H9 (cell line): ENCODE measurements at regions not wholly inside any gene's neighbourhood (a gene's known extent, or its start where the extent isn't known, plus 50 kb on each side); places are given as distances from the start of the nearest gene placed in this dataset.
"Not testable (repeated sequence)": the region's sequence is repeated elsewhere in the genome, so short reads cannot be mapped to it uniquely, and the experiment has no call there.

Experiments used
- DNase-seq: peaks from one replicate; pipeline ENCODE4 v3.0.0-alpha.2; 2017
- H2AFZ ChIP-seq: one replicate; pipeline ENCODE4 v1.6.1; 2013; ENCODE audit warnings: mild to moderate bottlenecking, low read length, control low read depth, moderate library complexity
- H2AK5ac ChIP-seq: 2 replicates; pipeline ENCODE4 v1.6.1; 2013; ENCODE audit warnings: low read length, control low read depth, mixed read lengths; ENCODE audit not compliant: insufficient read length
- H2BK120ac ChIP-seq: one replicate; pipeline ENCODE4 v1.6.1; 2013; ENCODE audit warnings: low read depth, mild to moderate bottlenecking, low read length, control low read depth, inconsistent platforms; ENCODE audit not compliant: poor library complexity, severe bottlenecking
- H2BK12ac ChIP-seq: 2 replicates; pipeline ENCODE4 v1.6.1; 2013; ENCODE audit warnings: low read length, control low read depth, mixed read lengths, low read depth; ENCODE audit not compliant: insufficient read length
- H2BK15ac ChIP-seq: 2 replicates; pipeline ENCODE4 v1.6.1; 2013; ENCODE audit warnings: low read depth, low read length, control low read depth
- H2BK20ac ChIP-seq: one replicate; pipeline ENCODE4 v1.6.1; 2013; ENCODE audit warnings: low read depth, mild to moderate bottlenecking, low read length, control low read depth, inconsistent platforms; ENCODE audit not compliant: poor library complexity, severe bottlenecking
- H2BK5ac ChIP-seq: 2 replicates; pipeline ENCODE4 v1.6.1; 2013; ENCODE audit warnings: low read length, control low read depth, mixed read lengths; ENCODE audit not compliant: insufficient read length
- H3K14ac ChIP-seq: 2 replicates; pipeline ENCODE4 v1.6.1; 2013; ENCODE audit warnings: low read length, control low read depth; ENCODE audit not compliant: insufficient read depth
- H3K18ac ChIP-seq: 2 replicates; pipeline ENCODE4 v1.6.1; 2013; ENCODE audit warnings: low read depth, mild to moderate bottlenecking, mixed read lengths, low read length, control low read depth; ENCODE audit not compliant: insufficient read length
- H3K23ac ChIP-seq: 2 replicates; pipeline ENCODE4 v1.6.1; 2013; ENCODE audit warnings: low read length, control low read depth, mixed read lengths, low read depth; ENCODE audit not compliant: insufficient read length
- H3K23me2 ChIP-seq: 2 replicates; pipeline ENCODE4 v1.6.1; 2013; ENCODE audit warnings: low read depth, mild to moderate bottlenecking, mixed read lengths, low read length, control low read depth; ENCODE audit not compliant: insufficient read length, poor library complexity, severe bottlenecking
- H3K27ac ChIP-seq: 2 replicates; pipeline ENCODE4 v1.5.1; 2013; ENCODE audit warnings: low read length, control low read depth, mixed read lengths, low read depth; ENCODE audit not compliant: insufficient read length
- H3K27me3 ChIP-seq: 2 replicates; pipeline ENCODE4 v1.6.1; 2013; ENCODE audit warnings: low read length, control low read depth, inconsistent platforms; ENCODE audit not compliant: insufficient read depth
- H3K4ac ChIP-seq: 2 replicates; pipeline ENCODE4 v1.6.1; 2013; ENCODE audit warnings: low read depth, mild to moderate bottlenecking, control low read depth, inconsistent platforms, low read length, moderate library complexity
- H3K4me1 ChIP-seq: 2 replicates; pipeline ENCODE4 v1.6.1; 2013; ENCODE audit warnings: low read length, control low read depth, inconsistent platforms; ENCODE audit not compliant: insufficient read depth
- H3K4me2 ChIP-seq: 2 replicates; pipeline ENCODE4 v1.6.1; 2013; ENCODE audit warnings: low read length, control low read depth, mixed read lengths; ENCODE audit not compliant: insufficient read length, insufficient read depth
- H3K56ac ChIP-seq: 2 replicates; pipeline ENCODE4 v1.6.1; 2013; ENCODE audit warnings: low read depth, mild to moderate bottlenecking, mixed read lengths, low read length, control low read depth; ENCODE audit not compliant: insufficient read length
- H3K79me1 ChIP-seq: 2 replicates; pipeline ENCODE4 v1.6.1; 2013; ENCODE audit warnings: low read depth, mild to moderate bottlenecking, moderate library complexity, low read length, control low read depth, inconsistent platforms; ENCODE audit not compliant: insufficient read depth, poor library complexity, severe bottlenecking
- H3K79me2 ChIP-seq: 2 replicates; pipeline ENCODE4 v1.6.1; 2013; ENCODE audit warnings: low read length, control low read depth, inconsistent platforms; ENCODE audit not compliant: insufficient read depth
- H3K9ac ChIP-seq: 2 replicates; pipeline ENCODE4 v1.6.1; 2013; ENCODE audit warnings: low read length, control low read depth, mixed read lengths; ENCODE audit not compliant: insufficient read length; ENCODE audit errors: extremely low read depth
- H3K9me3 ChIP-seq: one replicate; pipeline ENCODE4 v1.6.1; 2013; ENCODE audit warnings: low read depth, low read length, inconsistent platforms; ENCODE audit not compliant: control insufficient read depth
- H3T11ph ChIP-seq: one replicate; pipeline ENCODE4 v1.6.1; 2013; ENCODE audit warnings: mild to moderate bottlenecking, low read length, control low read depth, inconsistent platforms
- H4K20me1 ChIP-seq: one replicate; pipeline ENCODE4 v1.6.1; 2013; ENCODE audit not compliant: control insufficient read depth, insufficient read length, insufficient read depth
- H4K5ac ChIP-seq: 2 replicates; pipeline ENCODE4 v1.6.1; 2013; ENCODE audit warnings: low read depth, mild to moderate bottlenecking, mixed read lengths, low read length, control low read depth; ENCODE audit not compliant: insufficient read length
- H4K8ac ChIP-seq: replicated peaks from 2 replicates; pipeline ENCODE4 v1.6.1; 2013; ENCODE audit warnings: low read length, control low read depth, mixed read lengths, low read depth; ENCODE audit not compliant: insufficient read length
- H4K91ac ChIP-seq: 2 replicates; pipeline ENCODE4 v1.6.1; 2013; ENCODE audit warnings: low read depth, mild to moderate bottlenecking, moderate library complexity, mixed read lengths, low read length, control low read depth; ENCODE audit not compliant: insufficient read length
- H3K27ac Mint-ChIP-seq, 3 experiments: 2 replicates in 2 of 3; 3 replicates in 1 of 3; pipeline ENCODE4 v1.8.0; 2020 to 2021; ENCODE audit warnings: mixed read lengths in 3 of 3, mild to moderate bottlenecking in 1 of 3, moderate library complexity in 1 of 3
- H3K27me3 Mint-ChIP-seq: 2 replicates; pipeline ENCODE4 v1.8.0; 2021; ENCODE audit warnings: low read depth, mild to moderate bottlenecking, moderate library complexity, mixed read lengths
- H3K36me3 Mint-ChIP-seq, 3 experiments: 2 replicates in 2 of 3; 3 replicates in 1 of 3; pipeline ENCODE4 v1.8.0; 2020 to 2021; ENCODE audit warnings: low read depth in 3 of 3, mixed read lengths in 3 of 3; ENCODE audit not compliant: insufficient read depth in 1 of 3
- H3K4me1 Mint-ChIP-seq, 2 experiments: 2 replicates each; pipeline ENCODE4 v1.8.0; 2020; ENCODE audit warnings: mixed read lengths in 2 of 2
- H3K4me3 Mint-ChIP-seq, 2 experiments: 2 replicates in 1 of 2; 3 replicates in 1 of 2; pipeline ENCODE4 v1.8.0; 2020 to 2021; ENCODE audit warnings: mild to moderate bottlenecking in 2 of 2, mixed read lengths in 2 of 2, moderate library complexity in 1 of 2
- H3K9me3 Mint-ChIP-seq, 2 experiments: 2 replicates in 1 of 2; 3 replicates in 1 of 2; pipeline ENCODE4 v1.8.0; 2020; ENCODE audit warnings: mild to moderate bottlenecking in 2 of 2, mixed read lengths in 2 of 2, moderate library complexity in 1 of 2
- WGBS: extraction: QIAGEN DNeasy Blood & Tissue Kit; methylation state at CpG from one replicate; pipeline ENCODE4 v1.1.7; 2013; ENCODE audit warnings: missing lambda C conversion rate, low lambda C conversion rate, mixed read lengths; ENCODE audit not compliant: insufficient read length; ENCODE audit errors: extremely low coverage; 5-methylcytosine and 5-hydroxymethylcytosine counted together

- not testable (repeated sequence) for H2BK15ac ChIP-seq, H3K79me1 ChIP-seq, H3K4ac ChIP-seq, H3K9me3 Mint-ChIP-seq, H3K27me3 ChIP-seq, H4K8ac ChIP-seq, H4K5ac ChIP-seq, H4K20me1 ChIP-seq, H2BK5ac ChIP-seq, H2BK12ac ChIP-seq, H3K27me3 Mint-ChIP-seq, H3K18ac ChIP-seq, H2BK20ac ChIP-seq, H2AFZ ChIP-seq, DNase-seq, H3K27ac ChIP-seq, H3K4me1 Mint-ChIP-seq, H2AK5ac ChIP-seq, H3K79me2 ChIP-seq, H3K4me3 Mint-ChIP-seq, H4K91ac ChIP-seq, H3K23ac ChIP-seq, H3T11ph ChIP-seq, H3K4me1 ChIP-seq, H3K9me3 ChIP-seq, H3K4me2 ChIP-seq, H3K36me3 Mint-ChIP-seq, H3K23me2 ChIP-seq, H3K9ac ChIP-seq, H3K27ac Mint-ChIP-seq, H2BK120ac ChIP-seq, H3K14ac ChIP-seq, H3K56ac ChIP-seq
- no CpG with 5 or more reads among the region's 6 CpGs for WGBS
Measured at GRCh38 chr15:20591936-20592335, 50.3 kb upstream of the GOLGA6L6 start.
